ENCODE measurements at regions not wholly inside any gene's neighbourhood (a gene's known extent, or its start where the extent isn't known, plus 50 kb on each side); places are given as distances from the start of the nearest gene placed in this dataset.
"Not testable (repeated sequence)": the region's sequence is repeated elsewhere in the genome, so short reads cannot be mapped to it uniquely, and the experiment has no call there.

- ATAC-seq (ENCODE audit: low read depth), result no peak
- Mint-ChIP-seq H3K9me3 (peaks cover 8% of the 10 kb centered on the region), H3K27me3 (peaks cover 45% of the 10 kb centered on the region), H3K36me3 (peaks cover 18% of the 10 kb centered on the region), H3K4me3 (no peak overlapping the region), H3K4me1 (peaks cover 26% of the 10 kb centered on the region), H3K27ac (no peak overlapping the region)
- POLR2A ChIA-PET, result no interaction called here
- no peak for DNase-seq
Measured at GRCh38 chr2:145408980-145409379, 889.1 kb upstream of the ZEB2 start.

- no peaks in the 10 kb centered on the region for H3K4me1 Mint-ChIP-seq
- H3K9me3 Mint-ChIP-seq, result no peaks in the 10 kb centered on the region
- POLR2A ChIA-PET, result no interaction called here
- H3K4me3 Mint-ChIP-seq, result no peak overlapping the region
- H3K27ac Mint-ChIP-seq, result no peak overlapping the region
- H3K36me3 Mint-ChIP-seq, result no peaks in the 10 kb centered on the region
- peaks cover 26% of the 10 kb centered on the region for H3K27me3 Mint-ChIP-seq
- DNase-seq (no peak), ATAC-seq (ENCODE audit: low read depth) (no peak)
Measured at GRCh38 chr2:145404690-145405089, 884.8 kb upstream of the ZEB2 start.

DNA sequence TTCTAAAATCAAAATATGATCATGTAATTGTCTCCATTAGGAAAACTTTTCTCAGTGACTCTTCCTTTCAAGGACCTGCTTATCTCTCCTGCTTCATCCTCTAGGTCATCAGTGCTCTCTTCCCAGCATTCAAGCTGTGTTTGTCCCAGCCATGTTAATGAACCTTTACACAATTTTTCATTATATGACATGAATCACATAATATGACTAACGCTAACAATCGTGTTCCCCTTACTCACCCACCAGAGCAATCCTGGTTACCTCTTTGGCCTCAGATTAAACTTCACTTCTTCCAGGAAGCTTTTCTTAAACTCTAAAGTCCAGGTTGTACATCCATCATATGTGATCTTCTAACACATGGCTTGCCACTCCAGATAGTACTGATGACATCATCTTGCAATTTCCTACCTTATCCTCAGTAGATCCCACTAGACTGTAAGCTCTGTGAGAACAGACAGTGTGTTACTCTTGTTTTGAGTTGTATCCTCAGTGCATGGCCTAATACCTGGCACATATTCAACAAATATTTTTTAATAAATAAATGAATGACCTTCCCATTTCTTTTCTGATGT, 882.9 kb upstream of the ZEB2 start:
- POLR2A ChIA-PET, result no interaction called here
- no peak overlapping the region for H3K4me3 Mint-ChIP-seq
- DNase-seq (no peak), ATAC-seq (ENCODE audit: low read depth) (no peak)
- H3K27ac Mint-ChIP-seq, result no peak overlapping the region
- no peaks in the 10 kb centered on the region for H3K9me3 Mint-ChIP-seq
- no peaks in the 10 kb centered on the region for H3K36me3 Mint-ChIP-seq
- no peaks in the 10 kb centered on the region for H3K4me1 Mint-ChIP-seq
- H3K27me3 Mint-ChIP-seq, result peaks cover 32% of the 10 kb centered on the region

DNA sequence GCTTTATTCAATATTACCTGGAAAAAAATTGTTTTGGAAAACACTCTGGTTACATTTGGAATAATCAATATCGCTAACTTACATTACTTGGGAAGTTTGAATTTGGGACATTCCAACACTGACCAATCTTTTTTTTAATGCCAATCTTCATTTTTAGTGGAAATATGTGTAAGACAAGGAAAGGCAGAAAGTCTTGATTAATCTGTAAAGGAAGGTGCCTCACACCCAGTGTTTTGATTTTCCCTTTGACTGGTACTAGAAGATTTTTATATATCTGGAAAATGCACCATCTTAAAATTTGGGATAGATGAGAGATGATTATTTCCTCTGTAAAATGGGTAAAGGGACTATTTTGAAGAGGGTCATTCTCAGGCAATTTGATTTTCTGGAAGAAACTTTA, 879.2 kb upstream of the ZEB2 start:
- DNase-seq, result no peak
- ATAC-seq (ENCODE audit: low read depth), result no peak
- POLR2A ChIA-PET, result no interaction called here
- no peaks in the 10 kb centered on the region for H3K36me3 Mint-ChIP-seq
- H3K27ac Mint-ChIP-seq, result no peak overlapping the region
- H3K4me3 Mint-ChIP-seq, result no peak overlapping the region
- H3K4me1 Mint-ChIP-seq, result no peaks in the 10 kb centered on the region
- H3K27me3 Mint-ChIP-seq, result peaks cover 38% of the 10 kb centered on the region
- no peaks in the 10 kb centered on the region for H3K9me3 Mint-ChIP-seq

DNA sequence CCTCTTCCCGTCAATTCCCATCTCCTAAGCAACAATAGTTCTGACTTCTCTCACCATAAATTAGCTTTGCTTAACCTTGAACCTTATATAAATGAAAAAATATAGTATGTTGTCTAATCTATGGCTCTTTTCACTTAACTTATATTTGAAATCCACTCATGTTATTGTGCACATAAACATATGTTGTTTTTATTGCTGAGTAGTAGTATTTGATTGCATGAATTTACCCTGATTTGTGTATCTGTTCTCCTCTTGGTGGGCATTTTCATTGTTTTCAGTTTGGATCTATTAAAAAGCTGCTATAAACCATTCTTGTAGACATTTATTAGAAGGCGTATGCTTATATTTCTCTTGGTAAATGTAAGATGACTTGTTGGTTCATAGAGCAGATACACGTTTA, 874.3 kb upstream of the ZEB2 start:
- H3K9me3 Mint-ChIP-seq, result no peaks in the 10 kb centered on the region
- peaks cover 41% of the 10 kb centered on the region for H3K27me3 Mint-ChIP-seq
- ATAC-seq (ENCODE audit: low read depth) (no peak), DNase-seq (no peak)
- no peaks in the 10 kb centered on the region for H3K4me1 Mint-ChIP-seq
- no peak overlapping the region for H3K4me3 Mint-ChIP-seq
- no peak overlapping the region for H3K27ac Mint-ChIP-seq
- no peaks in the 10 kb centered on the region for H3K36me3 Mint-ChIP-seq
- POLR2A ChIA-PET, result no interaction called here

GRCh38 chr2:145386973-145387372, 867.1 kb upstream of the ZEB2 start:
- Mint-ChIP-seq H3K36me3 (no peaks in the 10 kb centered on the region), H3K9me3 (no peaks in the 10 kb centered on the region), H3K27me3 (peaks cover 13% of the 10 kb centered on the region), H3K4me1 (no peaks in the 10 kb centered on the region), H3K4me3 (no peak overlapping the region), H3K27ac (no peak overlapping the region)
- POLR2A ChIA-PET, result no interaction called here
- DNase-seq (no peak), ATAC-seq (ENCODE audit: low read depth) (no peak)

GRCh38 chr2:145383961-145384360, 864.0 kb upstream of the ZEB2 start:
- ATAC-seq (ENCODE audit: low read depth), result no peak
- H3K36me3 Mint-ChIP-seq, result no peaks in the 10 kb centered on the region
- H3K4me3 Mint-ChIP-seq, result no peak overlapping the region
- H3K4me1 Mint-ChIP-seq, result peaks cover 2% of the 10 kb centered on the region
- H3K27me3 Mint-ChIP-seq, result peaks cover 21% of the 10 kb centered on the region
- no peak for DNase-seq
- no peak overlapping the region for H3K27ac Mint-ChIP-seq
- POLR2A ChIA-PET, result no interaction called here
- no peaks in the 10 kb centered on the region for H3K9me3 Mint-ChIP-seq

DNA sequence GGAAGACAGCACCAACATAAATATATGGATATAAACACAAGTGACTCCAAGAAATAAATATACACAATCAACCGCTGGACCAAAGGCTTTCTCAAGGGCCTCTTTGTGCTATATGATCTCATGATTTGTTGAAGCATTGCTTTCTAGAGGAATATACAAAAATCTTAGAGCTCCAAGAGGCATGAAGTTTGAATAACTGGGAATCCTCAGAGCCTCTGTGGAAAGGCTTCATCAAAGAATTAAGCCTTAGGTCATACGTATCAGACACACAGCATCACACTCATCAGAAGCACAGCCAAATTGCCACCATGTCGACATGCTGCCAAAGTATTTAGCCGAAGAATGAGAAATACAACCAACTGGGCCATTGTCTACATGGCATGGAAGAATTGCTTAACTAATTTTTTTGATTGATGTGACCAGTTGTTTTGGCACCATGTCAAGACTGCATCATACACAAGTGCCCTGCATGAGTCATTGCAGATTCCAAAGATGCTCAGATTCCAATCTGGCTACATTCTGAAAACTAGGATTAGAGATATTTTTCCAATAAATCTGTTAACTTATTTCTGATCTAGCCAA, 860.6 kb upstream of the ZEB2 start:
- Mint-ChIP-seq H3K9me3 (no peaks in the 10 kb centered on the region), H3K4me3 (no peak overlapping the region), H3K4me1 (peaks cover 2% of the 10 kb centered on the region), H3K36me3 (no peaks in the 10 kb centered on the region), H3K27me3 (peaks cover 22% of the 10 kb centered on the region), H3K27ac (no peak overlapping the region)
- POLR2A ChIA-PET, result no interaction called here
- DNase-seq, result no peak
- ATAC-seq (ENCODE audit: low read depth), result no peak

- ATAC-seq (ENCODE audit: low read depth) (no peak), DNase-seq (no peak)
- Mint-ChIP-seq H3K27me3 (peaks cover 24% of the 10 kb centered on the region), H3K4me1 (peaks cover 2% of the 10 kb centered on the region), H3K9me3 (no peaks in the 10 kb centered on the region), H3K4me3 (no peak overlapping the region), H3K36me3 (no peaks in the 10 kb centered on the region), H3K27ac (no peak overlapping the region)
- POLR2A ChIA-PET, result no interaction called here
Measured at GRCh38 chr2:145379934-145380333, 860.0 kb upstream of the ZEB2 start.

GRCh38 chr2:145374165-145374564, 854.2 kb upstream of the ZEB2 start:
- H3K27ac Mint-ChIP-seq, result no peak overlapping the region
- POLR2A ChIA-PET, result no interaction called here
- no peaks in the 10 kb centered on the region for H3K36me3 Mint-ChIP-seq
- H3K4me1 Mint-ChIP-seq, result no peaks in the 10 kb centered on the region
- no peaks in the 10 kb centered on the region for H3K9me3 Mint-ChIP-seq
- H3K4me3 Mint-ChIP-seq, result no peak overlapping the region
- no peak for DNase-seq
- peaks cover 34% of the 10 kb centered on the region for H3K27me3 Mint-ChIP-seq
- ATAC-seq (ENCODE audit: low read depth), result no peak

- POLR2A ChIA-PET; H3K9me3 Mint-ChIP-seq; H3K4me3 Mint-ChIP-seq; DNase-seq; H3K4me1 Mint-ChIP-seq; ATAC-seq (ENCODE audit: low read depth); H3K36me3 Mint-ChIP-seq; H3K27ac Mint-ChIP-seq: not testable (repeated sequence)
- peaks cover 11% of the 10 kb centered on the region for H3K27me3 Mint-ChIP-seq
Measured at GRCh38 chr2:145367334-145367733, 847.4 kb upstream of the ZEB2 start.

DNA sequence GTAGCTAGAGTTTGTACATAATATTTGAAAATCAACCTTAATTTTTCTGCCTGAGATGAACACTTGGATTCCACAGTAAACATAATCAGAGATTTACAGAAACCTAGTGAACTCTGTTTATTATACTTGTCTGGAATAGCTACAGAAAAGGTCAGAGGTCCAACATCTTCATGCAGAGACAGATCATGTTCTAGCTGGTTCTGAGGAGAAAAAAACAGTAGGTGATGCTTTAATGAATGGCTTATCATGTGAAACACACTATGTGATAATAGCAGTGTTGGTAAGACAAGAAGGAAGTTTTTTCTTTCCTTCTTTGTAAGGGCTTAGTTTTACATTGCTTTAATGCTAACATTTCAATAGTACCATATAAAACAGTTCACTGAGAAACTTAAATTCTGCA, 846.4 kb upstream of the ZEB2 start:
- no peaks in the 10 kb centered on the region for H3K4me1 Mint-ChIP-seq
- H3K27ac Mint-ChIP-seq, result no peak overlapping the region
- no peak for ATAC-seq (ENCODE audit: low read depth)
- H3K36me3 Mint-ChIP-seq, result no peaks in the 10 kb centered on the region
- H3K4me3 Mint-ChIP-seq, result no peak overlapping the region
- DNase-seq, result no peak
- H3K9me3 Mint-ChIP-seq, result no peaks in the 10 kb centered on the region
- peaks cover 12% of the 10 kb centered on the region for H3K27me3 Mint-ChIP-seq
- POLR2A ChIA-PET, result no interaction called here

DNA sequence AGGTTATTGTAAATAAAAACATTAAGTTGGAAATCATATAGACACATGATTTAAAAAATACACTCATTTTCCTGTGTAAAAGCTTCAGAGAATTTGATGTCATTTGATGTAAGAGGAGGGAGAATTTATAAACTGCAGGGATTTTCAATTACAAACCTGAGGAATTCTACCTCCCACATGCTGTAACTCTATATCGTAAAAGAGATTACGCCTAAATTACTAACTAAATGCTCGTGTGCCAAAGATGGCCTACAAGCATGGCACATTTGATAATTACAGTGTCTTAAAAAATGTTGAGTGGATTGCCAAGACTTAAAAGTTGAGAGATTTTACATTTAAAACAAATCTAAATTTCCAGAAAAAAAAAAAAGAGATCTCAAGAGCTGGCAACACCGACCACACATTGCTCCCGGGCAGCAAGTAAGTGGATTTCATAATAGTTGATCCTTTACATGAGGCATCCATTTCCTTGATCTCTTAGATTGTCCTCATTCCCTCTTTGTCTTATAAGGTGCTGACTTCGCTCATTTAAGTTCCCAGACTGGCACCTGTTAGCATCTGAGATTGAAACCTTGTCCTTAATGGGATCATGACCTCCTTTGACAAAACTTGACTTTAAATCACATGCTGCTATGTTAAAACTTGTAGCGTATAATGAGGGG, 840.3 kb upstream of the ZEB2 start:
- H3K9me3 Mint-ChIP-seq, result no peaks in the 10 kb centered on the region
- peaks cover 13% of the 10 kb centered on the region for H3K27me3 Mint-ChIP-seq
- POLR2A ChIA-PET, result no interaction called here
- no peaks in the 10 kb centered on the region for H3K36me3 Mint-ChIP-seq
- DNase-seq (no peak), ATAC-seq (ENCODE audit: low read depth) (no peak)
- no peak overlapping the region for H3K27ac Mint-ChIP-seq
- H3K4me1 Mint-ChIP-seq, result no peaks in the 10 kb centered on the region
- no peak overlapping the region for H3K4me3 Mint-ChIP-seq

DNA sequence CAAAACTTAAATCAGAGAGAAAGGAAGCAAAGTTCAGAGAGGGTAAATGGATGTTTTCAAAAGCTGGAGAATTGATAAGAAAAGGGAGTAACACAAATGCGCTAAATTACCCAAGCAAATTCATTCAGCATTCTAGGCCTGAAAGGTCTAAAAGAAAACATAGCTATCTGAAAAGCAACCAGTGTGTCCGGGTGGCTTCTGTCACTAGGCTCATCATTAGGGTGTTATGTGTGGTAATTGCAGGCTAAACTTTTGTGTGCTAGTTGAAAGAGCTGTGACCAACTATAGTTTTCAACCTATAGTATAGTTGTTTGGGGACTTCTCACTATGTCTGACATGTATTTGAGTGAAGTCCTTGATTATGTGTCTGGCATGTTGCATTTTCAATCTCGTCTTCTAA, 839.6 kb upstream of the ZEB2 start:
- ATAC-seq (ENCODE audit: low read depth), result no peak
- Mint-ChIP-seq H3K9me3 (no peaks in the 10 kb centered on the region), H3K27ac (no peak overlapping the region), H3K36me3 (no peaks in the 10 kb centered on the region), H3K27me3 (peaks cover 15% of the 10 kb centered on the region), H3K4me1 (no peaks in the 10 kb centered on the region), H3K4me3 (no peak overlapping the region)
- DNase-seq, result no peak
- POLR2A ChIA-PET, result no interaction called here

Measured in activated naive CD8-positive, alpha-beta T cell treated with anti-CD3 and anti-CD28 coated beads, Interleukin-2, amount 10 ng/mL, durations not matched to agents 7 days and 5 days (primary cell).